GM21737 (cell line): ENCODE measurements at regions not wholly inside any gene's neighbourhood (a gene's known extent, or its start where the extent isn't known, plus 50 kb on each side); places are given as distances from the start of the nearest gene placed in this dataset.
"Not testable (repeated sequence)": the region's sequence is repeated elsewhere in the genome, so short reads cannot be mapped to it uniquely, and the experiment has no call there.

Experiments
- ATAC-seq: cut with Tn5 transposase; IDR thresholded peaks from one replicate; pipeline ENCODE4 v1.9.1; 2021; ENCODE audit warnings: mild to moderate bottlenecking, moderate library complexity; ENCODE audit not compliant: unreplicated experiment

- ATAC-seq = no peak
Observed at GRCh38 chr3:144566320-144566719, 594.7 kb downstream of the DIPK2A start.

GRCh38 chr3:144569651-144570050, 598.0 kb downstream of the DIPK2A start:
- ATAC-seq = no peak

- ATAC-seq = no peak
Observed at GRCh38 chr3:144583871-144584270, 612.2 kb downstream of the DIPK2A start.

- no peak for ATAC-seq
Observed at GRCh38 chr3:144585408-144585807, 613.8 kb downstream of the DIPK2A start.

GRCh38 chr3:144585953-144586352, 614.3 kb downstream of the DIPK2A start:
- ATAC-seq = no peak

GRCh38 chr3:144586382-144586781, 614.8 kb downstream of the DIPK2A start:
- no peak for ATAC-seq

- ATAC-seq = no peak
Observed at GRCh38 chr3:144590854-144591253, 619.2 kb downstream of the DIPK2A start.

GRCh38 chr3:144593881-144594280, 622.3 kb downstream of the DIPK2A start:
- no peak for ATAC-seq

- not testable (repeated sequence) for ATAC-seq
Observed at GRCh38 chr3:144620236-144620635, 648.6 kb downstream of the DIPK2A start.

GRCh38 chr3:144622845-144623244, 651.2 kb downstream of the DIPK2A start:
- no peak for ATAC-seq

- ATAC-seq = no peak
Observed at GRCh38 chr3:144624656-144625055, 653.0 kb downstream of the DIPK2A start.

- no peak for ATAC-seq
Observed at GRCh38 chr3:144626835-144627234, 655.2 kb downstream of the DIPK2A start.

GRCh38 chr3:144629381-144629780, 657.8 kb downstream of the DIPK2A start:
- ATAC-seq = no peak

- no peak for ATAC-seq
Observed at GRCh38 chr3:144636833-144637232, 665.2 kb downstream of the DIPK2A start.

GRCh38 chr3:144638009-144638408, 666.4 kb downstream of the DIPK2A start:
- ATAC-seq = no peak

- ATAC-seq = no peak
Observed at GRCh38 chr3:144643771-144644198, 672.2 kb downstream of the DIPK2A start.

- ATAC-seq = no peak
Observed at GRCh38 chr3:144645300-144645699, 673.7 kb downstream of the DIPK2A start.

GRCh38 chr3:144650380-144650779, 678.8 kb downstream of the DIPK2A start:
- ATAC-seq = no peak

GRCh38 chr3:144652573-144652972, 681.0 kb downstream of the DIPK2A start:
- no peak for ATAC-seq

- no peak for ATAC-seq
Observed at GRCh38 chr3:144655423-144655822, 683.8 kb downstream of the DIPK2A start.

GRCh38 chr3:144660186-144660585, 688.6 kb downstream of the DIPK2A start:
- no peak for ATAC-seq

GRCh38 chr3:144662729-144663128, 691.1 kb downstream of the DIPK2A start:
- ATAC-seq = no peak
